CD14-positive monocyte (primary cell): ENCODE measurements at regions not wholly inside any gene's neighbourhood (a gene's known extent, or its start where the extent isn't known, plus 50 kb on each side); places are given as distances from the start of the nearest gene placed in this dataset.

ENCODE experiments used
- DNase-seq, 3 donors: peaks; one replicate each; pipeline ENCODE4 v3.0.0-alpha.2; 2011 to 2022
- H2AFZ ChIP-seq: 2 replicates; pipeline ENCODE4 v1.6.0; 2012; ENCODE audit warnings: mild to moderate bottlenecking, low read depth, low read length, inconsistent platforms; ENCODE audit not compliant: insufficient read depth, poor library complexity, severe bottlenecking
- H3K27ac ChIP-seq, 2 donors: 1 replicate in 1 of 2; 2 replicates in 1 of 2; pipeline ENCODE4 v1.5.1; 2012 to 2013; ENCODE audit warnings: low read length in 2 of 2, control low read depth in 1 of 2, inconsistent platforms in 1 of 2, low read depth in 1 of 2, mild to moderate bottlenecking in 1 of 2
- H3K27me3 ChIP-seq, 2 donors: one replicate each; pipeline versions ENCODE4 v1.6.0 to v1.6.1; 2011 to 2013; ENCODE audit warnings: low read length in 2 of 2; ENCODE audit not compliant: control insufficient read depth in 2 of 2, insufficient read depth in 2 of 2
- H3K36me3 ChIP-seq, 2 donors: replicated peaks in 1 of 2; 1 replicate in 1 of 2; 2 replicates in 1 of 2; pipeline versions ENCODE4 v1.5.1 to v1.6.1; 2012 to 2013; ENCODE audit warnings: low read length in 2 of 2, control low read depth in 1 of 2, inconsistent platforms in 1 of 2, mild to moderate bottlenecking in 1 of 2; ENCODE audit not compliant: insufficient read depth in 2 of 2, control insufficient read depth in 1 of 2
- H3K4me1 ChIP-seq, 2 donors: 1 replicate in 1 of 2; 2 replicates in 1 of 2; pipeline versions ENCODE4 v1.5.1 to v1.6.1; 2012 to 2013; ENCODE audit warnings: low read length in 2 of 2, control low read depth in 1 of 2, inconsistent platforms in 1 of 2, mild to moderate bottlenecking in 1 of 2, moderate library complexity in 1 of 2; ENCODE audit not compliant: insufficient read depth in 2 of 2, control insufficient read depth in 1 of 2
- H3K4me2 ChIP-seq: replicated peaks from 2 replicates; pipeline ENCODE3; 2012; ENCODE audit warnings: low read length, moderate library complexity, mild to moderate bottlenecking; ENCODE audit not compliant: poor library complexity, severe bottlenecking; ENCODE audit errors: extremely low read depth
- H3K4me3 ChIP-seq, 3 experiments: fragments of 200-600 bp in 1 of 3; sonication (generic) in 1 of 3; replicated peaks in 1 of 3; 1 replicate in 2 of 3; 2 replicates in 1 of 3; pipeline ENCODE4 v1.5.1; 2011 to 2013; ENCODE audit warnings: low read length in 3 of 3, mild to moderate bottlenecking in 3 of 3, control low read depth in 2 of 3, low read depth in 2 of 3, inconsistent platforms in 1 of 3, moderate library complexity in 1 of 3
- H3K79me2 ChIP-seq: 2 replicates; pipeline ENCODE4 v1.6.0; 2012; ENCODE audit warnings: mild to moderate bottlenecking, control low read depth, inconsistent platforms, low read length, moderate library complexity; ENCODE audit not compliant: insufficient read depth
- H3K9ac ChIP-seq: 2 replicates; pipeline ENCODE4 v1.6.0; 2017; ENCODE audit warnings: low read length, mild to moderate bottlenecking; ENCODE audit not compliant: insufficient read depth, poor library complexity, severe bottlenecking
- H3K9me3 ChIP-seq, 2 donors: replicated peaks in 1 of 2; 1 replicate in 1 of 2; 2 replicates in 1 of 2; pipeline versions ENCODE4 v1.5.1 to v1.6.1; 2012 to 2013; ENCODE audit warnings: low read length in 2 of 2, control low read depth in 1 of 2; ENCODE audit not compliant: control insufficient read depth in 1 of 2, insufficient read depth in 1 of 2
- H4K20me1 ChIP-seq: 2 replicates; pipeline ENCODE4 v1.6.0; 2012; ENCODE audit warnings: mild to moderate bottlenecking, low read length, control low read depth, moderate library complexity; ENCODE audit not compliant: insufficient read depth
- H3K27ac Mint-ChIP-seq, 7 donors: one replicate each; pipeline ENCODE4 v1.8.0; 2020; ENCODE audit warnings: mild to moderate bottlenecking in 7 of 7, mixed read lengths in 7 of 7, moderate library complexity in 6 of 7, inconsistent platforms in 2 of 7
- H3K27me3 Mint-ChIP-seq, 3 donors: one replicate each; pipeline ENCODE4 v1.8.0; 2021 to 2022; ENCODE audit warnings: low read depth in 3 of 3, mild to moderate bottlenecking in 3 of 3, mixed read lengths in 3 of 3, moderate library complexity in 3 of 3, inconsistent platforms in 1 of 3
- H3K36me3 Mint-ChIP-seq, 2 donors: one replicate each; pipeline ENCODE4 v1.8.0; 2020; ENCODE audit warnings: mixed read lengths in 2 of 2, inconsistent platforms in 1 of 2, mild to moderate bottlenecking in 1 of 2
- H3K4me1 Mint-ChIP-seq: one replicate; pipeline ENCODE4 v1.8.0; 2020; ENCODE audit warnings: mild to moderate bottlenecking, mixed read lengths
- H3K4me3 Mint-ChIP-seq, 2 donors: one replicate each; pipeline ENCODE4 v1.8.0; 2020; ENCODE audit warnings: mild to moderate bottlenecking in 2 of 2, mixed read lengths in 2 of 2, moderate library complexity in 1 of 2
- H3K9me3 Mint-ChIP-seq, 7 donors: one replicate each; pipeline ENCODE4 v1.8.0; 2020 to 2022; ENCODE audit warnings: mixed read lengths in 7 of 7, mild to moderate bottlenecking in 6 of 7, moderate library complexity in 6 of 7, inconsistent platforms in 2 of 7
- CTCF ChIP-seq: fragments of 200-600 bp; IDR thresholded peaks from one replicate; pipeline ENCODE4 v1.8.0; 2022; ENCODE audit warnings: antibody characterized with exemption, mild to moderate bottlenecking
- WGBS: methylation state at CpG from one replicate; pipeline ENCODE4 v1.1.5; 2013; ENCODE audit warnings: missing lambda C conversion rate; ENCODE audit not compliant: insufficient coverage; 5-methylcytosine and 5-hydroxymethylcytosine counted together
- intact Hi-C, 2 donors: fragments of 100-400 bp; cut with micrococcal nuclease; formaldehyde crosslinking; loops; one replicate each; pipeline versions ENCODE4 v1.15.0 to v1.15.1; 2023

- Mint-ChIP-seq H3K4me1 (no peaks in the 10 kb centered on the region), H3K4me3 (no peak overlapping the region), H3K9me3 (peaks cover 0 to 1% (median 0%) of the 10 kb centered on the region in 7 donors), H3K27me3 (peaks cover 0 to 3% (median 0%) of the 10 kb centered on the region in 3 donors), H3K27ac (no peak overlapping the region), H3K36me3 (no peaks in the 10 kb centered on the region)
- H3K79me2 ChIP-seq: no peaks in the 10 kb centered on the region
- no peaks in the 10 kb centered on the region for H3K36me3 ChIP-seq
- no peaks in the 10 kb centered on the region for H4K20me1 ChIP-seq
- no peak overlapping the region for H3K9ac ChIP-seq
- no peak for DNase-seq
- H2AFZ ChIP-seq: no peak overlapping the region
- no peak overlapping the region for H3K4me3 ChIP-seq
- no peak for TF ChIP-seq CTCF
- H3K4me2 ChIP-seq: no peak overlapping the region
- no CpG with 5 or more reads among the region's 1 CpG for WGBS
- no peak overlapping the region for H3K27ac ChIP-seq
- H3K4me1 ChIP-seq: no peaks in the 10 kb centered on the region
- no peaks in the 10 kb centered on the region for H3K27me3 ChIP-seq
- no peaks in the 10 kb centered on the region for H3K9me3 ChIP-seq
- intact Hi-C loops: no loop called here
Observed at GRCh38 chr10:4758256-4758655, 67.8 kb upstream of the AKR1E2 start.

- intact Hi-C loops: no loop called here
- H3K4me1 ChIP-seq: no peaks in the 10 kb centered on the region
- no peaks in the 10 kb centered on the region for H3K79me2 ChIP-seq
- H3K4me3 Mint-ChIP-seq: no peak overlapping the region
- H3K4me2 ChIP-seq: no peak overlapping the region
- DNase-seq: no peak
- WGBS: 81% methylated on average over 4 of the region's 10 CpGs
- H3K27ac Mint-ChIP-seq: no peak overlapping the region
- H3K36me3 Mint-ChIP-seq: no peaks in the 10 kb centered on the region
- H4K20me1 ChIP-seq: no peaks in the 10 kb centered on the region
- no peak for TF ChIP-seq CTCF
- no peak overlapping the region for H3K27ac ChIP-seq
- no peak overlapping the region for H3K4me3 ChIP-seq
- H3K27me3 Mint-ChIP-seq: peaks cover 0 to 3% (median 2%) of the 10 kb centered on the region in 3 donors
- H3K9ac ChIP-seq: no peak overlapping the region
- no peaks in the 10 kb centered on the region for H3K4me1 Mint-ChIP-seq
- H2AFZ ChIP-seq: no peak overlapping the region
- no peaks in the 10 kb centered on the region for H3K27me3 ChIP-seq
- H3K9me3 Mint-ChIP-seq: peaks cover 0 to 1% (median 0%) of the 10 kb centered on the region in 7 donors
- no peaks in the 10 kb centered on the region for H3K36me3 ChIP-seq
- no peaks in the 10 kb centered on the region for H3K9me3 ChIP-seq
Observed at GRCh38 chr10:4755286-4755989, 70.6 kb upstream of the AKR1E2 start.
